GM12892 (cell line): ENCODE measurements at regions not wholly inside any gene's neighbourhood (a gene's known extent, or its start where the extent isn't known, plus 50 kb on each side); places are given as distances from the start of the nearest gene placed in this dataset.

Experiments used
- POLR2A ChIP-seq: IDR thresholded peaks from 2 replicates; pipeline ENCODE4 v1.6.1; 2011; ENCODE audit warnings: low read depth, low read length, control low read depth
- TAF1 ChIP-seq: IDR thresholded peaks from 2 replicates; pipeline ENCODE4 v1.6.1; 2011; ENCODE audit warnings: low read depth, mild to moderate bottlenecking, control low read depth, low read length, borderline replicate concordance

DNA sequence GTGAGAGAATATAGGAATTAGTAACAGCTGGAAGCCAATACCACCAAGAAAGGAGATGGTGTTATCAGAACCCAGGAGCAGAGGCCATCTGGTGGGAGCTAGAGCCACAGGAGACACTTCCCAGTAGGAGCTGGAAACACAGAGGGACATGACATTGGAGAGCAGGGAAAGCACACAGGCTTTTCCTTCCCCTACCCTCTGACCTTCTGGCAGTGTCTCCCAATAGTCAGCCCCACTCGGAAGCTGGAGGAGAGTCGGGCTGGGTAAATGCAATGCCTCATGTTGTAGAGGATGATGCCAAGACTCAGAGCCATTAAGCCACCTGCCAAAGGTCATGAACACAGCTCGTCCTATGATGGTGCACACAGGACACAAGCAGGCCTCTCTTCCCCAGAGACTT, 538.5 kb downstream of the BCL11B start:
- TF ChIP-seq POLR2A (no peak), TAF1 (no peak)
